ENCODE measurements at regions not wholly inside any gene's neighbourhood (a gene's known extent, or its start where the extent isn't known, plus 50 kb on each side); places are given as distances from the start of the nearest gene placed in this dataset.

DNA sequence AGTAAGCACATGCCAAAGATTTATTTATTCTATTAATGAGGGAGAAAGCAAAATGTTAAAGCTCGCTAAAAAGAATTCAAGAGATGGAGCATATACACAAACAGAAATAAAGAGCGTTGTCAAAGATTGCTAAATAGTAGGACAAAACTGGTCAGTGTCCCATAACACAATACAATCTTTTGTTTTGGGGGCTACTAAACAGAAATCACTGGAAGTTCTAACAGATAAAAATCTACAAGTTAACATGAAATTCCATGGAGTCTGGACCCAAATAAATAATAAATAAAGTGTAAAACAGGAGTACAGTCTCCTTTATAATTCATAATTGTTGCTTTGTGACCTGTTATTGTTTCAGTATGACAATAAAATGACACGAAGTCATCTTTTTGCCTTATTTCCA is 115.2 kb upstream of the CNTNAP4 start:
- H3K9me3 Mint-ChIP-seq: no peaks in the 10 kb centered on the region
- no peaks in the 10 kb centered on the region for H3K27me3 Mint-ChIP-seq (ENCODE audit: low read depth)
- TF ChIP-seq, protein P1, sequence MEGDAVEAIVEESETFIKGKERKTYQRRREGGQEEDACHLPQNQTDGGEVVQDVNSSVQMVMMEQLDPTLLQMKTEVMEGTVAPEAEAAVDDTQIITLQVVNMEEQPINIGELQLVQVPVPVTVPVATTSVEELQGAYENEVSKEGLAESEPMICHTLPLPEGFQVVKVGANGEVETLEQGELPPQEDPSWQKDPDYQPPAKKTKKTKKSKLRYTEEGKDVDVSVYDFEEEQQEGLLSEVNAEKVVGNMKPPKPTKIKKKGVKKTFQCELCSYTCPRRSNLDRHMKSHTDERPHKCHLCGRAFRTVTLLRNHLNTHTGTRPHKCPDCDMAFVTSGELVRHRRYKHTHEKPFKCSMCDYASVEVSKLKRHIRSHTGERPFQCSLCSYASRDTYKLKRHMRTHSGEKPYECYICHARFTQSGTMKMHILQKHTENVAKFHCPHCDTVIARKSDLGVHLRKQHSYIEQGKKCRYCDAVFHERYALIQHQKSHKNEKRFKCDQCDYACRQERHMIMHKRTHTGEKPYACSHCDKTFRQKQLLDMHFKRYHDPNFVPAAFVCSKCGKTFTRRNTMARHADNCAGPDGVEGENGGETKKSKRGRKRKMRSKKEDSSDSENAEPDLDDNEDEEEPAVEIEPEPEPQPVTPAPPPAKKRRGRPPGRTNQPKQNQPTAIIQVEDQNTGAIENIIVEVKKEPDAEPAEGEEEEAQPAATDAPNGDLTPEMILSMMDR (IDR thresholded peaks at IDR 0.05; ENCODE audit: unreplicated experiment): no peak
- no peak for DNase-seq (ENCODE audit: low spot score in 2 of 2, unreplicated experiment in 2 of 2)
- H3K27ac Mint-ChIP-seq: no peak overlapping the region
- no peaks in the 10 kb centered on the region for H3K4me1 Mint-ChIP-seq
- H3K36me3 Mint-ChIP-seq: no peaks in the 10 kb centered on the region
- no peak overlapping the region for H3K4me3 Mint-ChIP-seq

DNA sequence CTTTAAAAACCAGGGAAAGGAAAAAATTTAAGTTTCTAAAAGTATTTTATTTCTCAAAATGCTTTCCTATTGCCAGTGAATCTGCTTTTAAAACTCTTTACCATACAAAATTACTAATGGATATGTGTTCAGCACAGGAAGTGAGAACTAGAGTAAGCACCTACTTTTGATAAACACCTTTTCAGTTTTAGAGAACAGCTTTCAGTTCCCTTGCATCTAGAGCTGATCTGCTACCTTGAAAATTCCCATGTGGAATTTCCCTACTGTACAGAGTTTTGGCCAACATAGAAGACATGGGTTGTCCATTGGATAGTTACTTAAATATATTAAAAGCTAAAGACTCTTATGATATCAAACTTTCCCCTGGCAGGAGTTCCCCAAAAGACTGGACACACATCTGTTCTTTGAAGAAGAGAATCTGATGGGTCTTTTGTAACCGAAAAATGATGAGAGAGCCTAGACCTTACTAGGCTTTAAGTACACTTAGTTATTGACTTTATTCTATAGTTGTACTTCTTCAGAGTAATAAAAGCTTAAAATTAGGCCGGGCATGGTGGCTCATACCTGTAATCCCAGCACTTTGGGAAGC is 112.1 kb upstream of the CNTNAP4 start:
- DNase-seq (ENCODE audit: low spot score in 2 of 2, unreplicated experiment in 2 of 2): no peak
- Mint-ChIP-seq H3K36me3 (no peaks in the 10 kb centered on the region), H3K9me3 (peaks cover 1% of the 10 kb centered on the region), H3K27ac (no peak overlapping the region), H3K4me3 (no peak overlapping the region), H3K27me3 (ENCODE audit: low read depth) (no peaks in the 10 kb centered on the region), H3K4me1 (no peaks in the 10 kb centered on the region)
- TF ChIP-seq, protein P1 (IDR thresholded peaks at IDR 0.05; ENCODE audit: unreplicated experiment): no peak

DNA sequence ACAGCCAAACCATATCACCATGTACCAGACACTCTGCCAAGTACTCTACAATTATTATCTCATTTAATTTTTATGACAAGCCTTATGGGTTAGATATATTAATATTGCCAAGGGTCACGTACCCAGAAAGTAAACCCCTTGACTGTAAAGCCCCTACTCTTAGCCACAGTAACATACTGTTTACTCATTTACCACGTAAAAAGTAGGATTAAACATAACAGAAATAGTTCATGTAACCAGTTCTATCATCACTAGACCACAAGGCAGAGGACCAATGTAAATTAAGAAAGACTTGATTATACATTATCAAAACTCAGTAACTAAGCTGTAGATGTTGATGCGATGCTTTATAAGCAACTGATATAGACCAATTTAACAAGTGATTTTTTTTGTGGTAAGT is 101.5 kb upstream of the CNTNAP4 start:
- TF ChIP-seq, protein P1 (IDR thresholded peaks at IDR 0.05; ENCODE audit: unreplicated experiment): no peak
- Mint-ChIP-seq H3K27ac (no peak overlapping the region), H3K36me3 (no peaks in the 10 kb centered on the region), H3K27me3 (ENCODE audit: low read depth) (no peaks in the 10 kb centered on the region), H3K4me1 (no peaks in the 10 kb centered on the region), H3K4me3 (no peak overlapping the region), H3K9me3 (peaks cover 16% of the 10 kb centered on the region)
- DNase-seq (ENCODE audit: low spot score in 2 of 2, unreplicated experiment in 2 of 2): no peak

DNA sequence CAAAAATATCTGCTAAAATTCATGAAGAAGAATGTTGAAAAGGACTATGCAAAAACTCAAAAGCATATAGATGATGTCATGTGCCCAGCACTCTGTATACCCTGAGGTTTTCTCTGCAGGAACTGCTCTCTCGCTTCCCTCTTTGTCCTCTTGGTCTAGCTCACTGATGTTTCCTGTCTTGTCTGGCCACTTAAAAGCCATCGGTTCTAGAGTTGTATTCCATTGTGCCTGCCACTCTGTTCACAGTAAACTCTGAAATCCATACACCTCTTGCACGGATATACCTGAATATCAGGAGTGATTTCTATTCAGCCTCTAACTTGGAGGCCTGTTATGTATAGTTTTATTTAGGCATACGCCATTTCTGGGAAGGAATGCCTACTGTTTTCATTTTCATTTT is 101.0 kb upstream of the CNTNAP4 start:
- TF ChIP-seq, protein P1 (IDR thresholded peaks at IDR 0.05; ENCODE audit: unreplicated experiment): no peak
- H3K27ac Mint-ChIP-seq: no peak overlapping the region
- no peak for DNase-seq (ENCODE audit: low spot score in 2 of 2, unreplicated experiment in 2 of 2)
- peaks cover 12% of the 10 kb centered on the region for H3K9me3 Mint-ChIP-seq
- H3K4me3 Mint-ChIP-seq: no peak overlapping the region
- H3K4me1 Mint-ChIP-seq: no peaks in the 10 kb centered on the region
- no peaks in the 10 kb centered on the region for H3K27me3 Mint-ChIP-seq (ENCODE audit: low read depth)
- no peaks in the 10 kb centered on the region for H3K36me3 Mint-ChIP-seq

DNA sequence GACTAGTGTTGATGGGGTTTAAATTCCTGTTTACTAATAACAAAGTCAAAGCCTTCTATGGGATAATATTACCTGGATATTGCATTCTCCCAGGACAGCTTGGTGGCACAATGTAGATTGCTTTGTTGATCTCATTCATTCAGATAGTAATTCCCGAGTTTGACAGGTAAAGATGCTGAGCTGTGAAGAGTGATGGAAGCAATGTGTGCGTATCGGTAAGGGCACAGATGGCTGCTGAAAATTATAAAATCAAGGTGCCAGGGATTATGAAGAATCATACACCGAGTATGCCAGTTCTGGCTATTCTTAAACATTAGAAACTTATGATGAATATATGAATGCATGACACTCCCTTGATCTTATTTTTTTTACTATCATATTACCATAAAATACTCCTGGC is 100.6 kb upstream of the CNTNAP4 start:
- H3K4me1 Mint-ChIP-seq: no peaks in the 10 kb centered on the region
- peaks cover 10% of the 10 kb centered on the region for H3K9me3 Mint-ChIP-seq
- H3K27me3 Mint-ChIP-seq (ENCODE audit: low read depth): no peaks in the 10 kb centered on the region
- H3K36me3 Mint-ChIP-seq: no peaks in the 10 kb centered on the region
- H3K27ac Mint-ChIP-seq: no peak overlapping the region
- no peak overlapping the region for H3K4me3 Mint-ChIP-seq
- no peak for DNase-seq (ENCODE audit: low spot score in 2 of 2, unreplicated experiment in 2 of 2)
- TF ChIP-seq, protein P1 (IDR thresholded peaks at IDR 0.05; ENCODE audit: unreplicated experiment): no peak

Measured in mesothelial cell of epicardium (in vitro differentiated cells).